Endometrium (tissue), 2 donors: ENCODE measurements at regions not wholly inside any gene's neighbourhood (a gene's known extent, or its start where the extent isn't known, plus 50 kb on each side); places are given as distances from the start of the nearest gene placed in this dataset.

ENCODE experiments used
- FAIRE-seq: peaks from 2 replicates; lab custom pipeline; 2012; peaks lifted over from hg19 to GRCh38; lab: Jason Lieb, UNC
- donor health status: control.
- donor health status: control.

DNA sequence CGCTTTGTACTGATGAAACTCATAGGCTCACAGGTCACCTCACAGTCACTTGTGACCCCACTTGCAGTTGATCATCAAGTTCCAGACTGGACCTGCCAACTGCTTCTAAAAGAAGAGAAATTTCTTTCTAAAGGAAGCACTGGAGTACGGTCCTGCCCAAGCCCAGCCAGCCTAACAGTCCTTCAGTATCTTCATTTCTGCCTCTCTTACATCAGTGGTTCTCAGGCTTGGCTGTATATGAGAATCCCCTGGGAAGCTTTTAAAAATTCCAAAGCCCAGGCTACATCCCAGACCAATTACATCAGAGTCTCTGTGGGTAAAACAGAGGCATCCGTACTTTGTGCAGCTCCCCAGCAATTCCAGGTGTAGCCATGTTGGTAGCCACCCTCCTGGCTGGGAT lies 282.1 kb downstream of the NFIB start:
- FAIRE-seq: no peak

DNA sequence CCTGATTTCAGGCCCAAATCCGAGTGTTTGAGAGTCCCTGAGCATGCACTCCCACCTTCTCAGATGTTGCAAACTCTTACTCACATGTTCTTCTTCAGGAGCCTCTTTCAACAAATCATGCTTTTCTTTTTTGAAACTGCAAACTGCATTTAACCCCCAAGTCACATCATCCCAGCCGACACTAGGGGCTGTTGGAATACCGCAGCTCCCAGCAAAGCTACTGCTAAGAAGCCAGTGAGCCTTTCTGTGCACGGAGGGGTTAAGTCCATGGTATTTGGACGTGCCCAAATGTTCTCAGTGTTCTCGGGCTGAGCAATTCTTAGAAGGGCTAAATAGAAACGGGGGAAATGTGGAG lies 282.9 kb downstream of the NFIB start:
- FAIRE-seq: no peak

DNA sequence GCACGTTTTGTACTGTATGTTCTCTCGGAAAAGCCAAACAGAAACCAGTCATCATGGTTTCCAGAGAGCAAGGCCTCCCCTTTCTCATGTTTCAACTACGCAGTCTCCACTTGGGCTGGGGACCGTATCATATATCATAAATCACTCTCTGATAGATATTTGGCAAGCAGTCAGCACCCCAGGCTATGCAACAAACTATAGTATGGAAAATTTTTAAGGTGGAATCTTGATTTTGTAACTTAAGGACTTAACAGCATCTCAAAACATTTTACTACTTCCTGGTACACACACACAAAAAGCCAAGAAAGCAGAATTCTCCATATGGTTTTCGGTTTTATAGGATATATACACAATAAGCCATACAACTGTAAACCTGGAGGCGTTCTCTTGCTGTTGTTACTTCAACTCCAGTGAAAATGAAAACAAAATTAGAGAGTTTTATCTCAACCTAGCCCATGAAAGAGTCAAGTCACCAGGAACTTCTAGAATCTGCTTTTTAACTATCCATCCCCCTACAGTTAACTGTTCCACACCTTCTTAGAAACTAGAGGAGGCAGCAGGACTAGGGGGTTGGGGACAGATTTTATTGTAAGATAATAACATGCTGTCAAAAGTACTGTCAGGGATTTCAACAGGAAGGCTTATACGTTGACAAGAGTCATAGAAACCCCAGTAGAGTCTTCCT lies 283.4 kb downstream of the NFIB start:
- no peak for FAIRE-seq

DNA sequence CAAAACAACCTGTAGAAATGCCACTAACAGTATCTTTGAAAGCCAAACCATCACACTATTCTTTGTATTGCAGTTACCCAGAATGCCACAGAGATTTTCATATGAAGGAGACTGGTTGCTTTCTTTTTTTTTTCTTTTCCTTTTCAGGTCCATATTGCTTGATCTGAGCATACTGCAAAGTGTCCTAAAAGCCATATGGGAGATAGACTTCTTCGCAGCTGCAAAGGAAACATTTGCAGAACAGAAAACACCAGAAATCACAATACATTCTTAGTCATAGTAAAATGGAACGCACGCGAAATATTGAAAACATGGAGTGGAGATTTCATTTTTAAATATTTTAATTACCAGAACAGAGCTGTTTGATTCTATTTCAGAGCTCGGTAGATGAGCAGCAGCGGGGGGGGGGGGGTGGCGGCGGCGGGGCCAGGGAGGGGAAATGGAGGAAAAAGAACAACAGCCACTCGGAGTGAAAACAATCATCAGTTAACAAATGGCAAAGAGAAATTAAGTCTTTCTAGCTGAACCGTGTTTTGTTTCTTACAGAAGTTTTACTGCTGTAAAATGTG lies 284.1 kb downstream of the NFIB start:
- FAIRE-seq: no peak

DNA sequence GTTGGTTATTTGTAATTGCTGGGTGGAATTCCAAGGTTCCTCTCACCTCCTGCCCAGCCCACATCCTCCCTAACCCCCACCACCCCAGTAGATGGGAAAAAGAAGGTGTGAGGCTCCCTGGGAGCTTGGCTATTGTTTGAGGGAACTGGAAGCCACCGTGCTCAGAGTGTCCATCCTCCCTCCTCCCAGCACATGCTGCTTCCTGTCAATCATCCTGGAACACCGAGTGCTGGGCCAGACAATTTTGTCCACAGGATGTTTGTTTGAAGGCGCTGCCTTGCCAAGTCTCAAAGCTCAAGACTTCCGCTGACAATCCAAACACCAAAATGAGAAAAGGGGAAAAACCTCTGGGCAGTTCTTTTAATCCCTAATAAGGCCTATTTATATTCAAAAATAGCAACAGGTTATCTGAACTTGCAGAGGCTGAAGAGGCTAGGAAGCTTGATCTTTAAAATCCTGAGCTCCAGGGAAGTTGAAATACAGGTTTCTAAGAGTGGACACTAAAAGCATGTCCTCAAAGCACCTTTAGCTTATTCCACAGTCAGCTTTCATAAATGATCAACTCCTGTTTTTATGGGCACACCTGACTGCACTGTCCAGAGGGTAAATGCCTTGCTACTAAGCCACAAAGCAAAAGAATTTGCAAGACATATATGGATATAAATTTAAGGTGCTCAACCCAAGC lies 286.7 kb downstream of the NFIB start:
- no peak for FAIRE-seq

DNA sequence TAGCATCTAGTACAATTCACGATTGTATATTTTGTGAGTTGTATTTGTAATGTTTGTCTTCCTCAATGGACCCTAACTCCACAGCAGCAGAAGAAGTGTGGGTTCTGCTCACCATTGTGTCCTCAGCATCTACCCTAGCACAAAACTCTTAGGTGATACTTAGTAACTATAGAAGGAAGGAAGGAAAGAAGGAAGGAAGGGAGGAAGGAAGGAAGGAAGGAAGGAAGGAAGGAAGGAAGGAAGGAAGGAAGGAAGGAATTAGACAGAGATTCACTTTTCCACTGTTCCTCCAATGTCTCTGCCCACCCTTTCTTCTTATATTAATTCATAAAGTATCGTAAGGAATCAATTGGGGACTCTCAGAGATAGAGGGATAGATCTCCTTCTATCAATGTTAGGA lies 288.2 kb downstream of the NFIB start:
- no peak for FAIRE-seq

DNA sequence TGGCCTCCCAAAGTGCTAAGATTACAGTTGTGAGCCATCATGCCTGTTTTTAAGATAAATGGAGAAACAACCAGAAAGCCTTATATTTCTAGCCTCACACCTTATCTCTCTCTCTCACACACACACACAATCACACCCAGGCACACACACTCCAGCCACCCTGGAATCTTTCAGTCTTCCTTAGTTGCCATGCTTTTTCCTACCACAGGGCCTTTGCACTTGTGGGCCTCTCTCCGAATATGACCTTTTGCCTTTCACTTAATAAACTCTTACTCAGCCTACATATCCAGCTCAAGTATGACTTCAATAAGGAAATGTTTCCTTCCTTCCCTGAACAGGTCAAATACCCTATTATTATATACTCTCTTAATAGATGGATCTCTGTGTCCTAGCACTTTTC lies 290.7 kb downstream of the NFIB start:
- no peak for FAIRE-seq

DNA sequence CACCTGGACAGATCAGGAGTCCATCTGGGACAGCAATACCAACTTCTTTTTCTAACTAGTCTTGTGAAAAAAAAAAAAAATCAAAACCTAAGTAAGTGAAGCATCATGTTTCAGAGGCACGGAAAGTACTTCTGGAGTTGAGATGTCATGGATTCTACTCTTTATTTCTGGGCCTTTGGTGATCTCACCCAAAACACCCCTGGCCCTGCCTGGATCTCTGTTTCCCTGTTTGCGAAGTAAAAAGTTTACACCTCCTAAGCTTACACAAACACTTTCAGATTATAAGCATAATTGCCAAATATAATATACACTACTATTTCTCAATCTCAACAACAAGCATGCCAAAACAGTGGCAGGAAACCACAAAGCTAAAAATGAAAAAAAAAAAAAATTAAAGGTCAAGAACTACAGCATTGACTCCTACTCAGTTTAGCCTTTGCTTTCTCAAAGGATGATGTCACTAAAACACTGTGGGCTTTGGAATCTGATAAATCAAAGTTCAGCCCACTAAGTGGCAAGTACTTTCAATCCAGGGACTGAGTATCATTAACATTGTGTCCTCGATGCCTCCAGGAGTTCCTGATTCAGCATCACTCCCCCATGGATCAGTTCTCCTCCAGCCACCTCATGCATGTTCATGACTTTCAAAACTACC lies 291.9 kb downstream of the NFIB start:
- FAIRE-seq: no peak

DNA sequence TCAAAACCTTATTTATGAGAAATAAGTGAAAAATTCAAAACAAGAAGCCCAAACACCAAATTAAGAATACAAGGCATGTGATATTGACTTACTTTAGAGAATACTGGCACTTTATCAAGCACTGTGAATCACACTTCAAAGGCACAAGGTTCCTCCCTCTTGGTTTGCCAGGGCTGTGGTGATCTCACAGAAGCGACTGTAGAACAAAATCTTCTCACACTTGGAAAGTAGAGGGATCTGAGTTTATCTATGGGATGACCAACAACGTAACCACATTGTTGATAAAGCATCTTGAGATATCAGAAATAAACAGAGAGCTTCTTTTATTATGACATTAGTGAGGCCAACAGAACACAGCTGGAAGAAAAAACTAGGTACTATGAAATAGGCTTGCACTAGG lies 295.9 kb downstream of the NFIB start:
- no peak for FAIRE-seq

DNA sequence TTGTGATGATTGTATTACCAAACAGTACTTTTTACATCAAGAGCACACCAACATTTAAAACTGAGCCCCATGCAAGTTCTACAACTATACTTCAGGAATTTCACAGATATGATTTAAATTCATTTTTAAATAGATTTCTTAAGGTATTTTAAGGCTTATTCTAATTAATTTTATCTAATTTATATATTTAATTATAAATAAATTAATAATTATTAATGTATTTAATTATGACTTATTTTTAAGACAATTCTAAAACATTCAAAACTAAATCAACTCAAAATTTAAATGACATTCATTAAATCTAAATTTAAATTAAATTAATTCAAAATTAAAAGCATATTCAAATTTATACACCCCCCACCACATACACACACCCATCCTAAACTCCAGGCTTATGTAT lies 299.2 kb downstream of the NFIB start:
- no peak for FAIRE-seq

DNA sequence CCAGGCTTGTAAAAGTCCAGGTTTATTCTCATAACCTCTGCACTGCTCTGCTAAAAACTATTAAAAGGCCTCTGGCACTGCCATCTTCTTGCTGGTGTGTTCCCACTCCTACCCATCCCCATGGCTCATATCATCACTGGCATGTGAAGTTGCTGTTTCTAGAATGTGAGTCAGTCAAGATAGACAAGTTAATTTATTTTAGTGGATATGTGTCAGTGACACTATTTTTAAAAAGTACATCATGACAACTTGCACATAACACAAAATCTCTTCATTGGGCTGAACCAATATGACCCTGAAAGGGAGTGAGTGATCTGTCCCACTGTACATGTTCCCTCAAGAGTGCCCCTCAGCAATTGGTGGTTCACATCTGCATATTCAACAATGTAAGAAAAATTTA lies 299.7 kb downstream of the NFIB start:
- no peak for FAIRE-seq

DNA sequence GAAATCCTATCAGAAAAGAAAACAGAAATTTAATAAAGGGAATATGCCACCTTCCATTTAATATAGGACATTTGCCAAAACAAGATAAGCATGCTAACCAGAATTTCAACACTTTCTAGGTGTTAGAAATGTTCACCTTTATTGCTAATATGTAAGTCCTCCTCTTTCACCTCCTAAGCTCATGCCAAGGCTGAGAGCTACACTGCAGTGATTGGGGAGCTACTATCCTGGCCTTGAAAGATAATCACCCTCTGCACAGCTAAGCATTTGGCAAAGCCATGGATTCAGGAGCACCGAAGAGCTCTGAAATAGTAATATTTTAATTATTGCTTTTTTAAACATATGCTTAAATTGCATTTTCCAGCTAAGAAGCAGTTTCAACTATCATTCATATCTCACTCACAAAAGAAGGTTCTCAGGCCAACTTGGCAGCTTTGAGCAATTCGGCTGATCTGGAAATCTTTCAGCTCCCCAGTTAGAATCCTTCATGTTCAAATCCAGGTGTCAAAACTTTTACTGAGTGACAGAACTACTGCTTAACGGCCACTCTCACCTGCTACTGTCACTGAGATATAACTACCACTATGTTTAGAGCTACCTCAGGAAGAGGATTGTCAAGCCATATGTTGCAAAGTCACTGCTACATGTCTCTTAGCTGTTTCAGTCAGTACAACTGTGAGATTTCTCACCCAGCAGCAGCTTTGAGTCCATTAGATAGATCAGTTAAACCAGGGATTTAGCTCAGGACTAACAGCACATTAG lies 302.0 kb downstream of the NFIB start:
- no peak for FAIRE-seq

DNA sequence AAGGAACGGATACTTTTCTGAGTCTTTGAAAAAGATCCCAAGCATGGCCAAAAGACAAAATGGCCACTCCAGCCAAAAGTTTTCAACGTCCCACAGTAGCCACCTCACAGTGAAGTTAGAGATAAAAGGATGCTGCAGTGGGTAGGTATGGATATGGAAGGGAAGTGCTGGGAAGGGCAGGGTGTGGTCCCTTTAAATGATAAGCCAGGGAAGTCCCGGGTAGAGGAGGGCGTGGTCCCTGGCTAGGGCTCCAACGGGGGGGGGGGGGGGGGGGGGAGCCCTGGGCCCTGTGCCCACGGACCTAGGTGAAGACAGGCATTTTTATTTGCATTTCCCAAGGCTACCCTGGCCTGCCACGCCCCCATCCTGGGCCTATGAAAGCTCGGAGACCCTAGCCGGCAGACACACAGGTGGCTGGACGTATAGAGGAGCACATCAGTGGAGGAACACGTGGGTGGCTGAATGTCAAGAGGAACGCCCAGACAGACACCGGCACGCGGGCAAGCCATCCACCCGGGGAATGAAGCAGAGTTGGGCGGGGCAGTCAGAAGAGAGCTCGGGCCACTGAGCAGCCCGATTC lies 306.7 kb downstream of the NFIB start:
- no peak for FAIRE-seq

DNA sequence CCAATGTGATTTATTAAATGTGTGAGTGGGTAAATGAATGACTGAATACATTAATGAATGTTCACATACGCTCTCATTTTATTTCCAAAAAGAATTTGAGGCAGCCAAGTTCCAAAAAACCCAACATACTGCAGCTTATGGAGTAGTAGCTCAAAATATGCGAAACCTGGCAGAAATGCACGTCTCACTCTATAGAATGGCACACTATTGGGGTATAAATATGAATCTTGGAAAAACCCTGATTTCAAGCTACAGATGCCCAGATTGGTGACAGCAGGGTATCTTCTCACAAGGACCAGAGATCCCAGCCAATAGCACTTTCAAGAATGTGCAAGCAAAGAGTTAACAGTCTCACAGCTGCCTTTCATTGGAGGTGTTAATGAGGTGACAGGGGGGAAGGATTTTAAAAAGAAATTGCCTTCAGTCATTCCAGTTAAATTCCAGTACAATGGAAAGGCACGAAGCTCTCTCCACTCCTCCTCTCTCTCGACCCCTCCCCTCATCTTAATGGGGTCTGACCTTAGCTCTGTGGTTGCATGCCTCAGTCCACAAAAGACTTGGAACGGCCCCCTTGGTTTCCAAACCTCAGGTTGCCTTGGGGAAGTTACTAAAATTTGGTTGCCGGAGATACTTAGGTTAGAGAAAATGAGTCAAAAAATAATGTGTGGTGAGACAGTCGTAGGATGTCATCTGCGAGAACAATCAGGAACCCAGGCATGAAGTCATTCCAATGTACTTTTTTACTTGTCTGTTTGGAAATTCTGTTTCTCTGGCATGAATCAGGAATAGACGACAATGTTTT lies 307.4 kb downstream of the NFIB start:
- FAIRE-seq: no peak

DNA sequence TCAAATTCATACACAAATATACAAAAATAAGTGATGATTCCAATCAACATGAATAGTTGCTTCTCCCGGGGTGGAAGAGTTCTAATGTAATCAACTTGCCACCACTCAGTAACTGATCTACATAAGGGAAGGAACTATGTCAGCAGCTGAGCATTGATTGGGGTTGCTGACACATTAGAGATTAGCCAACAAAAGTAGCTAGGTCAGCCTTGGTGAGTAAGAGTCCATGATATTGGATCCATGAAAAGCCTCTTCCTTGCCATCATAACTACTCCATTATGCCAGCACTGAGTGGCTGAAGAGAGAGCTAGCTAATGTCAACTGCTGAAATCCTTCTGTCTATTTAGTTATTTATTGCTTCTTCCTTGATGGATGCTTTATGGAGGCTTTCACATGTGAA lies 309.8 kb downstream of the NFIB start:
- FAIRE-seq: no peak

DNA sequence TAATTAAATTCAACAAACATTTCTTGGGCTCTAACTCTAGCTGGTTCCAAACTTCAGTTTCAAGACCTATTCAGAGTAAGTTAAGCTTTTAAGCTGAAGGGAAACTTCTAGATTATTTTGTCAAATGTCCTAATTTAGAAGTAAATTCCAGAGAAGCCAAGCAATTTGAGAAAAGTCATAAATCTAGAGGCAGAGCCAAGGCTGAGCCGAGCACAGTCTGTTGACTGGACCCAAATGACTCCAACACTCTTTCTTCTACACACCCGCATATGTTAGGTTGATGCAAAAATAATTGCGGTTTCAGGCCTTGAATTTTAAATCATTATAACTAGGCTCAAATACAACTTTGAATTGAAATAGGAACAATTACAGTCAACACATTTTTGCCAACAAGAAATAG lies 319.7 kb downstream of the NFIB start:
- FAIRE-seq: no peak

DNA sequence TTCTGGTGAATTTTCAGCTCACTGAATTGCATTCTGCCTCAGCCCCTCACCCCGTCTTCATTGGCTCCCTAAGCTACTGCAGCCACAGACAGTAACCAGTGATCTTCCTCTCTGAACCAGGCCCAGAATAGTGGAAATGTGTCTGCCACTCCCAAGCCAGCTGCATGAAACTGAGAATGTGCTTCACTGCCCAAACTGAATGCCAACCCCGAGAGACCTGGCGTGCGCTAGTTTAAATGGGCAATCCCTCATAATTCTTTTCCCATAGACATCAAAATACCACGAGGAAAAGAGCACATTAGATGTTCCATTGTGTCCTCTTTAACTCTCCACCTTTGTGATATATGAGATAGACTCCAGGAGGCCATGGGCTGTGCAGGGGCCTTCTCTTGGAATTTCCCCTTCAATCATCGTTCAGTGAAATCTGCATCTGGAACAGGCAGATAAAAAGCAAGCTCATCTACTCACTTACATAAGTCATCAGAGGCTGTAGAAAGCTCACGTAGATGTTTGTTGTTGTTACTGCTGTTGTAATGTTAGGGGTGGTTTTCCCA lies 320.2 kb downstream of the NFIB start:
- no peak for FAIRE-seq

DNA sequence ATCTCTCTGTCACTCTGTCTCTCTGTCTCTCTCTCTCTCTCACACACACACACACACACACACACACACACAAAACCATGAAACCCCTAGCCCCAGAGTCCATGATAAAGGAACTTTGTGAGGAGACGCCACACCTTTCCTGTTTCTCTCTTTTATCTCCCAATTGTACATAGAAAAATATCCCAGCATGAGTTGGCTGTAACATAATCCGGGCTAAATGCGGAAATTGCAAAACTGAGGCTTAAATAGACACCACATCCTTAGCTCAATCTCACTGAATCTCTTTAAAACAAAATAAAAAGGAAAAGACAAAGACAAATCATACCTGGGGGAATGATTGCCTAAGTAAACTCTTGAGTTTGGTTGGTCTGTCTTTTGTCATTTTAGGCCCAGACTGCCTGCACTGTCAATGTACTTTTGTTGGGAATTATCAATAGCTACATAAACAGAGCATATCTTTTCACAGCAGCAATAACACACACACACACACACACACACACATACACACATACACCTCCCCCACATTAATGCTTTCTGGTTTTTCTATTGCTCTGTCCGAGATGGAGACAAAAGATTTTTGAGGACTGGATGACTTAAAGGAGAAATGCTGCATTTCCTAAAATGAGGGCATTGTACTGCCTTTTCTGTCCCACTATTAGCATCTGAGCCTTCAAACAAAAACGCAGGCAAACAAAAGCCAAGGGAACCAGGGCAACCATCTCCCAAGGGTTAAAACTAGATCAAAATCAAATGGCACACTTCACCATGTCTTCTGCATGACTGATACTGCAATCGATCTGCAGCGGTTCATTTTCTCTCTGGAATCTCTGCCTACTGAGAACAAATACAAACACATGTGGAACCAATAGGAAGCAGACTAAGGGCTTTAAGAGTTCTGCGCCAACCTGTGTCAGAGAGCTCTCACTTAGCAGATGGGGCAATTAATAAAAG lies 321.5 kb downstream of the NFIB start:
- FAIRE-seq: no peak

DNA sequence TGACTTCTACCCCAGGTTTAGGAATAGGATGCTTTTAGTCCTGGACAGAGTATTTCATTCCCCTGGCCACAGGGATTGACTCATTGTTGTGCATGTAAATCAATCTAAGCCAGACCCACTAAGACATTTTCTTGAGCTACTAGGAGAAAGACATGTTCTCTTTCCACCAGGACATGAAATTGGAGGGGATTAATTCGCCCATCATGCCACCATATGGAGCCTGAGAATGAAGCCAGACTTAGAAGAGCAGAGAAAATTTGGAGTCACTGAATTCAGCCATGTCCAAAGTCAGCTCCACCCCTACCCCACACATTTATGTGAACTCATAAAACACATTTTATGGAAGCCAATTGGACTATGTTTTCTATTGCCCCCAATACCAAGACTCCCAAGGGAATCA lies 322.5 kb downstream of the NFIB start:
- no peak for FAIRE-seq

DNA sequence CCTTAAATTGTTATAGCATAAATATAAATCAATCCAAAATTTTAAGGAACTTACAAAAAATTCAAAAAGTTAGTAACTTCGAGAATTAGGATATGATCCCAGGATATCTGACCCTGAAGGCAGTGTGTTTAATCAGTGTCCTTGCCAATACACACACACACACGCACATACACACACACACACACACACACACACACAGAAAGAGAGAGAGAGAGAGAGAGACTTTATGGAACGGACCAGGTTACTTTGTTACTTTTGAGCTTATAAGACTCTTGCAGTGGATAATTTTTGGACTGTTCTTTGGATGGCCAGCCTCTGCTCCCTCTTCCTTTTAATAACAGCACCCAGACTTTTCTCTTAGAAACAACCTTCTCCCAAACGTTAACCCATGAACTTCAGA lies 322.9 kb downstream of the NFIB start:
- FAIRE-seq: no peak
